ENCODE measurements at regions not wholly inside any gene's neighbourhood (a gene's known extent, or its start where the extent isn't known, plus 50 kb on each side); places are given as distances from the start of the nearest gene placed in this dataset.

- TF ChIP-seq CTCF (IDR thresholded peaks at IDR 0.05) (no peak), EP300 (IDR thresholded peaks at IDR 0.05) (no peak)
Measured at GRCh38 chr21:23138797-23139196, 2140.6 kb downstream of the NCAM2 start.

All from upper lobe of left lung (tissue), 4 donors.